Smooth muscle cell (in vitro differentiated cells): ENCODE measurements at regions not wholly inside any gene's neighbourhood (a gene's known extent, or its start where the extent isn't known, plus 50 kb on each side); places are given as distances from the start of the nearest gene placed in this dataset.

Source experiments
- DNase-seq: peaks from one replicate; lab custom pipeline; 2025; ENCODE audit not compliant: unreplicated experiment; lab: John Stamatoyannopoulos, UW
- H2AFZ ChIP-seq: fragments of 200-600 bp; sonication (generic); 2 replicates; pipeline ENCODE4 v1.6.0; 2016; ENCODE audit warnings: antibody characterized with exemption, low read depth, mild to moderate bottlenecking
- H3F3A ChIP-seq: fragments of 200-600 bp; sonication (generic); 2 replicates; pipeline ENCODE4 v1.6.0; 2017; ENCODE audit warnings: antibody characterized with exemption, low read depth
- H3K27ac ChIP-seq: fragments of 200-600 bp; sonication (generic); 2 replicates; pipeline ENCODE4 v1.5.1; 2016; ENCODE audit warnings: low read depth, mild to moderate bottlenecking
- H3K27me3 ChIP-seq: fragments of 200-600 bp; sonication (generic); 2 replicates; pipeline ENCODE4 v1.6.1; 2016; ENCODE audit warnings: low read depth, mild to moderate bottlenecking
- H3K36me3 ChIP-seq: fragments of 200-600 bp; sonication (generic); 2 replicates; pipeline ENCODE4 v1.5.1; 2016; ENCODE audit warnings: low read depth
- H3K4me1 ChIP-seq: fragments of 200-600 bp; sonication (generic); 2 replicates; pipeline ENCODE4 v1.5.1; 2016; ENCODE audit warnings: low read depth
- H3K4me2 ChIP-seq: fragments of 200-600 bp; sonication (generic); 2 replicates; pipeline ENCODE4 v1.6.0; 2016; ENCODE audit warnings: mild to moderate bottlenecking
- H3K4me3 ChIP-seq: fragments of 200-600 bp; sonication (generic); 2 replicates; pipeline ENCODE4 v1.5.1; 2016; ENCODE audit warnings: mild to moderate bottlenecking
- H3K79me2 ChIP-seq: fragments of 200-600 bp; sonication (generic); 2 replicates; pipeline ENCODE4 v1.6.0; 2016; ENCODE audit warnings: low read depth, mild to moderate bottlenecking
- H3K9ac ChIP-seq: fragments of 200-600 bp; sonication (generic); 2 replicates; pipeline ENCODE4 v1.6.0; 2016; ENCODE audit warnings: low read depth
- H3K9me3 ChIP-seq: fragments of 200-600 bp; sonication (generic); replicated peaks from 2 replicates; pipeline ENCODE4 v1.5.1; 2016; ENCODE audit warnings: low read depth
- H4K20me1 ChIP-seq: fragments of 200-600 bp; sonication (generic); 2 replicates; pipeline ENCODE4 v1.6.0; 2016; ENCODE audit warnings: low read depth
- WGBS: methylation state at CpG from one replicate; pipeline ENCODE4 v1.1.7; 2016; ENCODE audit warnings: low lambda C conversion rate; 5-methylcytosine and 5-hydroxymethylcytosine counted together
- TF ChIP-seq, protein P1 (sequence below): fragments of 200-600 bp; sonication (generic); IDR thresholded peaks from 2 replicates; pipeline ENCODE4 v1.5.1; 2017; ENCODE audit warnings: borderline replicate concordance, mild to moderate bottlenecking, antibody characterized with exemption; ENCODE audit not compliant: insufficient read depth, poor library complexity, severe bottlenecking

DNA sequence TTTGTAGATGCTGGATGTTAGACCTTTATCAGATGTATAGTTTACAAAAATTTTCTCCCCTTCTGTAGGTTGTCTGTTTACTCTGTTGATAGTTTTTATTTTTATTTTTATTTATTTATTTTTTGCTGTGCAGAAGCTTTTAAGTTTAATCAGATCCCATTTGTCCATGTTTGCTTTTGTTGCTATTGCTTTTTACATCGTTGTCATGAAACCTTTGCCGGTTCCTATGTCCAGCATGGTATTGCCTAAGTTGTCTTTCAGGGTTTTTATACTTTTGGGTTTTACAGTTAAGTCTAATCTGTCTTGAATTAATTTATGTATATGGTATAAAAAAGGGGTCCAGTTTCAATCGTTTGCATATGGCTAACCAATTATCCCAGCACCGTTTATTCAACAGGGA, 819.5 kb downstream of the KCNT2 start:
- Histone ChIP-seq H3K79me2 (no peaks in the 10 kb centered on the region), H3K27me3 (no peaks in the 10 kb centered on the region), H3K4me2 (no peak overlapping the region), H3K27ac (no peak overlapping the region), H3K36me3 (no peaks in the 10 kb centered on the region), H4K20me1 (no peaks in the 10 kb centered on the region), H3K9me3 (no peaks in the 10 kb centered on the region), H2AFZ (no peak overlapping the region), H3K4me3 (no peak overlapping the region), H3K4me1 (no peaks in the 10 kb centered on the region), H3K9ac (no peak overlapping the region), H3F3A (no peaks in the 10 kb centered on the region)
- WGBS = 89% methylated on average over 4 of the region's 4 CpGs
- TF ChIP-seq, protein P1, sequence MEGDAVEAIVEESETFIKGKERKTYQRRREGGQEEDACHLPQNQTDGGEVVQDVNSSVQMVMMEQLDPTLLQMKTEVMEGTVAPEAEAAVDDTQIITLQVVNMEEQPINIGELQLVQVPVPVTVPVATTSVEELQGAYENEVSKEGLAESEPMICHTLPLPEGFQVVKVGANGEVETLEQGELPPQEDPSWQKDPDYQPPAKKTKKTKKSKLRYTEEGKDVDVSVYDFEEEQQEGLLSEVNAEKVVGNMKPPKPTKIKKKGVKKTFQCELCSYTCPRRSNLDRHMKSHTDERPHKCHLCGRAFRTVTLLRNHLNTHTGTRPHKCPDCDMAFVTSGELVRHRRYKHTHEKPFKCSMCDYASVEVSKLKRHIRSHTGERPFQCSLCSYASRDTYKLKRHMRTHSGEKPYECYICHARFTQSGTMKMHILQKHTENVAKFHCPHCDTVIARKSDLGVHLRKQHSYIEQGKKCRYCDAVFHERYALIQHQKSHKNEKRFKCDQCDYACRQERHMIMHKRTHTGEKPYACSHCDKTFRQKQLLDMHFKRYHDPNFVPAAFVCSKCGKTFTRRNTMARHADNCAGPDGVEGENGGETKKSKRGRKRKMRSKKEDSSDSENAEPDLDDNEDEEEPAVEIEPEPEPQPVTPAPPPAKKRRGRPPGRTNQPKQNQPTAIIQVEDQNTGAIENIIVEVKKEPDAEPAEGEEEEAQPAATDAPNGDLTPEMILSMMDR = no peak
- no peak for DNase-seq

DNA sequence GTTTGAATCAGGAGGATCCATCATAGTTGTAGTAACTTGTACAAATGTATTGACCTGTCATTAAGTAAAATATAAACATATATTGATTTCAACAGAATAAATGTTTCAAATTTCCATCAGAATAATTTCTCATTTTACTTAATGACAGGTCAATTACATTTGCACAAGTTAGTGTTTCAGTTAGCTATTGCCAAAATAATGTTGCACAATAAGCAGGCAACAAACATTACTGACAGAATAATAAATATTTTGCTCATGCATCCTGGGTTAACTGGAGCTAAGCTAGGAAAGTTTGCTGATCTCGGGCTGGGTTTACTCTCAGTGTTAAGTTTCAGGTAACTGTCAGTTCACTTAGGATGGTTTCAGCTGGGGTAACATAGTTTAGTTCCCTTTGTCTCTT, 822.4 kb downstream of the KCNT2 start:
- no peak overlapping the region for H3K9ac ChIP-seq
- H3K27me3 ChIP-seq = no peaks in the 10 kb centered on the region
- H3F3A ChIP-seq = no peaks in the 10 kb centered on the region
- no peaks in the 10 kb centered on the region for H3K79me2 ChIP-seq
- no peak overlapping the region for H3K4me2 ChIP-seq
- WGBS = 78% methylated on average over 1 of the region's 1 CpG
- no peaks in the 10 kb centered on the region for H3K4me1 ChIP-seq
- H4K20me1 ChIP-seq = no peaks in the 10 kb centered on the region
- no peak overlapping the region for H2AFZ ChIP-seq
- no peak for DNase-seq
- H3K4me3 ChIP-seq = no peak overlapping the region
- H3K36me3 ChIP-seq = no peaks in the 10 kb centered on the region
- TF ChIP-seq, protein P1 = no peak
- H3K9me3 ChIP-seq = no peaks in the 10 kb centered on the region
- no peak overlapping the region for H3K27ac ChIP-seq

DNA sequence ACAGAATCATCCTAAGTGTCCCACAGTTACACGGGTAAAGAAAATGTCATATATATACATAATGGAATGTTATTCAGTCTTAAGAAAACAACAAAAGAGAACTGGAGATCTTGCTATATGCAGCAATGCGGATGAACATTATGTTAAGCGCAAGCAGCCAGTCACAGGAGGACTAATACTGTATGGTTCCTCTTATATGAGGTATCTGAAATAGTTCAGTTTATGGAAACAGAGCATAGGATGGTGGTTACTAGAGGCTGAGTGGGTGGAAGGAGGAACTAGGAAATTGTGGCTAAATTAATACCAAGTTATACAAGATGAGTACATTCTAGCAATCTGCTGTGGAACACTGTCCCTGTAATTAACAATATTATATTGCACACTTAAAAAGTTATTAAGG, 834.3 kb downstream of the KCNT2 start:
- no peak overlapping the region for H3K27ac ChIP-seq
- no peaks in the 10 kb centered on the region for H3K9me3 ChIP-seq
- H4K20me1 ChIP-seq = no peaks in the 10 kb centered on the region
- no peaks in the 10 kb centered on the region for H3K36me3 ChIP-seq
- WGBS = 95% methylated on average over 3 of the region's 3 CpGs
- no peaks in the 10 kb centered on the region for H3K27me3 ChIP-seq
- H3K9ac ChIP-seq = no peak overlapping the region
- no peaks in the 10 kb centered on the region for H3K79me2 ChIP-seq
- H3K4me1 ChIP-seq = no peaks in the 10 kb centered on the region
- TF ChIP-seq, protein P1 = no peak
- H3K4me2 ChIP-seq = no peak overlapping the region
- no peaks in the 10 kb centered on the region for H3F3A ChIP-seq
- DNase-seq = no peak
- no peak overlapping the region for H3K4me3 ChIP-seq
- peak overlapping the region; percentile 47 for H2AFZ ChIP-seq

DNA sequence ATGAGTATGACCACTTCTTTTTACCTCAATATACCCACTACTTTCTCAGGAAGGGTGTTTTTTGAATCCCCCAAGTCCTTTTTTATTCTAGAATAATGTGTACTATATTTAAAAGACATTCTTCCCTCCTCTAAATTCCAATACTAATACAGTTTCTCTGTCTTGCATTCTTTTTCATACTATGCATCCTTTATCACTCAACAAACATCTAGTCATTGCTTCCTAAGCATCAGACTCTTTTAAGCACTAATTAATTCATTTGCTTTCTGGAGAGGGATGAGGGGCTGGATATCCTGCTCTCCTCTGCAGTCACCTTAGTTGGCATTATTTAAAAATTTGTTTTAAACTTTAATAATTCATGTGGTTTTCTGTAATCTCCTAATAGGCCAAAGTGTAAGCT, 838.8 kb downstream of the KCNT2 start:
- Histone ChIP-seq H3K27ac (no peak overlapping the region), H3F3A (no peaks in the 10 kb centered on the region), H2AFZ (no peak overlapping the region), H3K4me3 (no peak overlapping the region), H4K20me1 (no peaks in the 10 kb centered on the region), H3K36me3 (no peaks in the 10 kb centered on the region), H3K4me1 (no peaks in the 10 kb centered on the region), H3K9ac (no peak overlapping the region), H3K9me3 (no peaks in the 10 kb centered on the region), H3K79me2 (no peaks in the 10 kb centered on the region), H3K4me2 (no peak overlapping the region), H3K27me3 (no peaks in the 10 kb centered on the region)
- TF ChIP-seq, protein P1 = no peak
- no peak for DNase-seq
